Loucy (cell line): ENCODE measurements at regions not wholly inside any gene's neighbourhood (a gene's known extent, or its start where the extent isn't known, plus 50 kb on each side); places are given as distances from the start of the nearest gene placed in this dataset.
"Not testable (repeated sequence)": the region's sequence is repeated elsewhere in the genome, so short reads cannot be mapped to it uniquely, and the experiment has no call there.

ENCODE experiments used
- EZH2phosphoT487 ChIP-seq: fragments of 200-600 bp; IDR thresholded peaks from 2 replicates; pipeline ENCODE4 v1.6.1; 2018; ENCODE audit warnings: antibody characterized with exemption, mild to moderate bottlenecking, moderate library complexity, borderline replicate concordance
- TF ChIP-seq, protein P1 (sequence below): fragments of 200-600 bp; sonication (generic); conservative IDR thresholded peaks from 2 replicates; pipeline ENCODE4 v1.5.1; 2014; ENCODE audit warnings: mild to moderate bottlenecking, antibody characterized with exemption, low read length

DNA sequence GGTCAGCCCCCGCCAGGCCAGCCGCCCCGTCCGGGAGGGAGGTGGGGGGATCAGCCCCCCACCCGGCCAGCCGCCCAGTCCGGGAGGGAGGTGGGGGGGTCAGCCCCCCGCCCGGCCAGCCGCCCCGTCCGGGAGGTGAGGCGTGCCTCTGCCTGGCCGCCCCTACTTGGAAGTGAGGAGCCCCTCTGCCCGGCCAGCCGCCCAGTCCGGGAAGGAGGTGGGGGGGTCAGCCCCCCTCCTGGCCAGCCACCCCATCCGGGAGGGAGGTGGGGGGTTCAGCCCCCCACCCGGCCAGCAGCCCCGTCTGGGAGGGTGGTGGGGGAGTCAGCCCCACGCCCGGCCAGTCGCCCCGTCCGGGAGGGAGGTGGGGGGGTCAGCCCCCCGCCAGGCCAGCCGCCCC is 517.0 kb downstream of the EBF1 start:
- TF ChIP-seq, protein P1, sequence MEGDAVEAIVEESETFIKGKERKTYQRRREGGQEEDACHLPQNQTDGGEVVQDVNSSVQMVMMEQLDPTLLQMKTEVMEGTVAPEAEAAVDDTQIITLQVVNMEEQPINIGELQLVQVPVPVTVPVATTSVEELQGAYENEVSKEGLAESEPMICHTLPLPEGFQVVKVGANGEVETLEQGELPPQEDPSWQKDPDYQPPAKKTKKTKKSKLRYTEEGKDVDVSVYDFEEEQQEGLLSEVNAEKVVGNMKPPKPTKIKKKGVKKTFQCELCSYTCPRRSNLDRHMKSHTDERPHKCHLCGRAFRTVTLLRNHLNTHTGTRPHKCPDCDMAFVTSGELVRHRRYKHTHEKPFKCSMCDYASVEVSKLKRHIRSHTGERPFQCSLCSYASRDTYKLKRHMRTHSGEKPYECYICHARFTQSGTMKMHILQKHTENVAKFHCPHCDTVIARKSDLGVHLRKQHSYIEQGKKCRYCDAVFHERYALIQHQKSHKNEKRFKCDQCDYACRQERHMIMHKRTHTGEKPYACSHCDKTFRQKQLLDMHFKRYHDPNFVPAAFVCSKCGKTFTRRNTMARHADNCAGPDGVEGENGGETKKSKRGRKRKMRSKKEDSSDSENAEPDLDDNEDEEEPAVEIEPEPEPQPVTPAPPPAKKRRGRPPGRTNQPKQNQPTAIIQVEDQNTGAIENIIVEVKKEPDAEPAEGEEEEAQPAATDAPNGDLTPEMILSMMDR: not testable (repeated sequence)
- not testable (repeated sequence) for TF ChIP-seq EZH2phosphoT487
